H1 (cell line): ENCODE measurements at regions not wholly inside any gene's neighbourhood (a gene's known extent, or its start where the extent isn't known, plus 50 kb on each side); places are given as distances from the start of the nearest gene placed in this dataset.

Experiments
- ASH2L ChIP-seq: fragments of 200-600, 300-600 bp; sonication (generic); IDR thresholded peaks from one replicate; pipeline ENCODE4 v1.7.1; 2017; ENCODE audit warnings: low read length
- CBX5 ChIP-seq: fragments of 300-800, 300-1000 bp; sonication (generic); IDR thresholded peaks from 2 replicates; pipeline ENCODE4 v1.7.1; 2016; ENCODE audit warnings: antibody characterized with exemption, low read length, low read depth
- CEBPB ChIP-seq: IDR thresholded peaks from 2 replicates; pipeline ENCODE4 v1.6.1; 2012; ENCODE audit warnings: low read depth, low read length
- EGR1 ChIP-seq: IDR thresholded peaks from 2 replicates; pipeline ENCODE4 v1.6.1; 2011; ENCODE audit warnings: low read depth, low read length, borderline replicate concordance
- FOSL1 ChIP-seq: IDR thresholded peaks from 2 replicates; pipeline ENCODE4 v1.6.1; 2011; ENCODE audit warnings: mild to moderate bottlenecking, low read depth, low read length, moderate library complexity; ENCODE audit not compliant: insufficient read depth
- JUN ChIP-seq: IDR thresholded peaks from 2 replicates; pipeline ENCODE4 v1.6.1; 2011; ENCODE audit warnings: low read depth, mild to moderate bottlenecking, improper control_type of control experiment, low read length
- POLR2A ChIP-seq, 2 experiments: IDR thresholded peaks; 1 replicate in 1 of 2; 2 replicates in 1 of 2; pipeline ENCODE4 v1.6.1; 2011; ENCODE audit warnings: low read depth in 2 of 2, low read length in 2 of 2, mild to moderate bottlenecking in 2 of 2; ENCODE audit errors: control extremely low read depth in 1 of 2
- SIN3A ChIP-seq, 2 experiments: IDR thresholded peaks in 1 of 2; conservative IDR thresholded peaks in 1 of 2; 2 replicates each; pipeline ENCODE4 v1.6.1; 2011 to 2012; ENCODE audit warnings: low read length in 2 of 2, improper control_type of control experiment in 1 of 2, low read depth in 1 of 2, mild to moderate bottlenecking in 1 of 2
- SP1 ChIP-seq: IDR thresholded peaks from 2 replicates; pipeline ENCODE4 v1.6.1; 2011; ENCODE audit warnings: low read depth, low read length
- TAF7 ChIP-seq: optimal IDR thresholded peaks from 2 replicates; pipeline ENCODE3; 2011; ENCODE audit warnings: low read depth, mild to moderate bottlenecking, inconsistent platforms, low read length, moderate library complexity, borderline replicate concordance
- TCF12 ChIP-seq: IDR thresholded peaks from 2 replicates; pipeline ENCODE4 v1.6.1; 2011; ENCODE audit warnings: low read depth, mild to moderate bottlenecking, low read length
- TEAD4 ChIP-seq: IDR thresholded peaks from 2 replicates; pipeline ENCODE4 v1.6.1; 2012; ENCODE audit warnings: low read depth, low read length, inconsistent platforms, mixed read lengths
- TF ChIP-seq, protein P1 (sequence below): fragments of 300-600 bp; sonication (generic); IDR thresholded peaks from 2 replicates; pipeline ENCODE4 v1.7.1; 2012; ENCODE audit warnings: low read length, moderate library complexity, mild to moderate bottlenecking, inconsistent platforms; ENCODE audit not compliant: insufficient replicate concordance

DNA sequence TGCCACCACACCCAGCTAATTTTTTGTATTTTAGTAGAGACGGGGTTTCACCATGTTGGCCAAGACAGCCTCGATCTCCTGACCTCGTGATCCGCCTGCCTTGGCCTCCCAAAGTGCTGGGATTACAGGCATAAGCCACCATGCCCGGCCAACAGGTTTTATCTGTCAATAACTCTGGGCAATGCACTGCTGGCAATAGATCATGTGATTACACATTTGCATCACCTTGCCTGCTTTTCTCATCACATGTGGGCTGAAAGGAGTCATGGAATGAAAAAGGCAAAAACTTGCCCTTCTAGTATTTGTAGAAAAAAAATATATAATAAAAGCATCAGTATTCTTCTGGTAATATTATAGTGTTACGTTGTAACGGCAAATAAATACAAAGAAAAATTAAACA lies 164.5 kb downstream of the NHLRC3 start (continued):
- TF ChIP-seq, protein P1, sequence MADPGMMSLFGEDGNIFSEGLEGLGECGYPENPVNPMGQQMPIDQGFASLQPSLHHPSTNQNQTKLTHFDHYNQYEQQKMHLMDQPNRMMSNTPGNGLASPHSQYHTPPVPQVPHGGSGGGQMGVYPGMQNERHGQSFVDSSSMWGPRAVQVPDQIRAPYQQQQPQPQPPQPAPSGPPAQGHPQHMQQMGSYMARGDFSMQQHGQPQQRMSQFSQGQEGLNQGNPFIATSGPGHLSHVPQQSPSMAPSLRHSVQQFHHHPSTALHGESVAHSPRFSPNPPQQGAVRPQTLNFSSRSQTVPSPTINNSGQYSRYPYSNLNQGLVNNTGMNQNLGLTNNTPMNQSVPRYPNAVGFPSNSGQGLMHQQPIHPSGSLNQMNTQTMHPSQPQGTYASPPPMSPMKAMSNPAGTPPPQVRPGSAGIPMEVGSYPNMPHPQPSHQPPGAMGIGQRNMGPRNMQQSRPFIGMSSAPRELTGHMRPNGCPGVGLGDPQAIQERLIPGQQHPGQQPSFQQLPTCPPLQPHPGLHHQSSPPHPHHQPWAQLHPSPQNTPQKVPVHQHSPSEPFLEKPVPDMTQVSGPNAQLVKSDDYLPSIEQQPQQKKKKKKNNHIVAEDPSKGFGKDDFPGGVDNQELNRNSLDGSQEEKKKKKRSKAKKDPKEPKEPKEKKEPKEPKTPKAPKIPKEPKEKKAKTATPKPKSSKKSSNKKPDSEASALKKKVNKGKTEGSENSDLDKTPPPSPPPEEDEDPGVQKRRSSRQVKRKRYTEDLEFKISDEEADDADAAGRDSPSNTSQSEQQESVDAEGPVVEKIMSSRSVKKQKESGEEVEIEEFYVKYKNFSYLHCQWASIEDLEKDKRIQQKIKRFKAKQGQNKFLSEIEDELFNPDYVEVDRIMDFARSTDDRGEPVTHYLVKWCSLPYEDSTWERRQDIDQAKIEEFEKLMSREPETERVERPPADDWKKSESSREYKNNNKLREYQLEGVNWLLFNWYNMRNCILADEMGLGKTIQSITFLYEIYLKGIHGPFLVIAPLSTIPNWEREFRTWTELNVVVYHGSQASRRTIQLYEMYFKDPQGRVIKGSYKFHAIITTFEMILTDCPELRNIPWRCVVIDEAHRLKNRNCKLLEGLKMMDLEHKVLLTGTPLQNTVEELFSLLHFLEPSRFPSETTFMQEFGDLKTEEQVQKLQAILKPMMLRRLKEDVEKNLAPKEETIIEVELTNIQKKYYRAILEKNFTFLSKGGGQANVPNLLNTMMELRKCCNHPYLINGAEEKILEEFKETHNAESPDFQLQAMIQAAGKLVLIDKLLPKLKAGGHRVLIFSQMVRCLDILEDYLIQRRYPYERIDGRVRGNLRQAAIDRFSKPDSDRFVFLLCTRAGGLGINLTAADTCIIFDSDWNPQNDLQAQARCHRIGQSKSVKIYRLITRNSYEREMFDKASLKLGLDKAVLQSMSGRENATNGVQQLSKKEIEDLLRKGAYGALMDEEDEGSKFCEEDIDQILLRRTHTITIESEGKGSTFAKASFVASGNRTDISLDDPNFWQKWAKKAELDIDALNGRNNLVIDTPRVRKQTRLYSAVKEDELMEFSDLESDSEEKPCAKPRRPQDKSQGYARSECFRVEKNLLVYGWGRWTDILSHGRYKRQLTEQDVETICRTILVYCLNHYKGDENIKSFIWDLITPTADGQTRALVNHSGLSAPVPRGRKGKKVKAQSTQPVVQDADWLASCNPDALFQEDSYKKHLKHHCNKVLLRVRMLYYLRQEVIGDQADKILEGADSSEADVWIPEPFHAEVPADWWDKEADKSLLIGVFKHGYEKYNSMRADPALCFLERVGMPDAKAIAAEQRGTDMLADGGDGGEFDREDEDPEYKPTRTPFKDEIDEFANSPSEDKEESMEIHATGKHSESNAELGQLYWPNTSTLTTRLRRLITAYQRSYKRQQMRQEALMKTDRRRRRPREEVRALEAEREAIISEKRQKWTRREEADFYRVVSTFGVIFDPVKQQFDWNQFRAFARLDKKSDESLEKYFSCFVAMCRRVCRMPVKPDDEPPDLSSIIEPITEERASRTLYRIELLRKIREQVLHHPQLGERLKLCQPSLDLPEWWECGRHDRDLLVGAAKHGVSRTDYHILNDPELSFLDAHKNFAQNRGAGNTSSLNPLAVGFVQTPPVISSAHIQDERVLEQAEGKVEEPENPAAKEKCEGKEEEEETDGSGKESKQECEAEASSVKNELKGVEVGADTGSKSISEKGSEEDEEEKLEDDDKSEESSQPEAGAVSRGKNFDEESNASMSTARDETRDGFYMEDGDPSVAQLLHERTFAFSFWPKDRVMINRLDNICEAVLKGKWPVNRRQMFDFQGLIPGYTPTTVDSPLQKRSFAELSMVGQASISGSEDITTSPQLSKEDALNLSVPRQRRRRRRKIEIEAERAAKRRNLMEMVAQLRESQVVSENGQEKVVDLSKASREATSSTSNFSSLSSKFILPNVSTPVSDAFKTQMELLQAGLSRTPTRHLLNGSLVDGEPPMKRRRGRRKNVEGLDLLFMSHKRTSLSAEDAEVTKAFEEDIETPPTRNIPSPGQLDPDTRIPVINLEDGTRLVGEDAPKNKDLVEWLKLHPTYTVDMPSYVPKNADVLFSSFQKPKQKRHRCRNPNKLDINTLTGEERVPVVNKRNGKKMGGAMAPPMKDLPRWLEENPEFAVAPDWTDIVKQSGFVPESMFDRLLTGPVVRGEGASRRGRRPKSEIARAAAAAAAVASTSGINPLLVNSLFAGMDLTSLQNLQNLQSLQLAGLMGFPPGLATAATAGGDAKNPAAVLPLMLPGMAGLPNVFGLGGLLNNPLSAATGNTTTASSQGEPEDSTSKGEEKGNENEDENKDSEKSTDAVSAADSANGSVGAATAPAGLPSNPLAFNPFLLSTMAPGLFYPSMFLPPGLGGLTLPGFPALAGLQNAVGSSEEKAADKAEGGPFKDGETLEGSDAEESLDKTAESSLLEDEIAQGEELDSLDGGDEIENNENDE = no peak
- no peak for TF ChIP-seq FOSL1
- no peak for TF ChIP-seq SP1
- no peak for TF ChIP-seq JUN
- no peak for TF ChIP-seq ASH2L
- TF ChIP-seq SIN3A (conservative IDR thresholded peaks at IDR 0.05 in 1 of 2, IDR thresholded peaks at IDR 0.05 in 1 of 2; ENCODE audit: low read depth in 1 of 2, low read length in 2 of 2) = no peak
- no peak for TF ChIP-seq EGR1
- TF ChIP-seq CBX5 = no peak
- no peak for TF ChIP-seq CEBPB
- no peak for TF ChIP-seq TCF12
- no peak for TF ChIP-seq TAF7
- no peak for TF ChIP-seq TEAD4
- no peak for TF ChIP-seq POLR2A (IDR thresholded peaks at IDR 0.05; ENCODE audit: control extremely low read depth in 1 of 2, low read depth in 2 of 2, low read length in 2 of 2)
